Fibroblast of mammary gland (primary cell): ENCODE measurements at regions not wholly inside any gene's neighbourhood (a gene's known extent, or its start where the extent isn't known, plus 50 kb on each side); places are given as distances from the start of the nearest gene placed in this dataset.

ENCODE experiments used
- DNase-seq: peaks from one replicate; pipeline ENCODE4 v3.0.0-alpha.2; 2010; ENCODE audit warnings: low read depth
- H3K4me3 ChIP-seq: 2 replicates; pipeline ENCODE4 v1.5.1; 2011; ENCODE audit warnings: low read depth, mild to moderate bottlenecking, low read length, moderate library complexity; ENCODE audit not compliant: control insufficient read depth
- TF ChIP-seq, protein P1 (sequence below): conservative IDR thresholded peaks from 2 replicates; pipeline ENCODE4 v1.5.1; 2011; ENCODE audit warnings: low read depth, low read length, inconsistent platforms; ENCODE audit not compliant: control insufficient read depth, insufficient read depth

DNA sequence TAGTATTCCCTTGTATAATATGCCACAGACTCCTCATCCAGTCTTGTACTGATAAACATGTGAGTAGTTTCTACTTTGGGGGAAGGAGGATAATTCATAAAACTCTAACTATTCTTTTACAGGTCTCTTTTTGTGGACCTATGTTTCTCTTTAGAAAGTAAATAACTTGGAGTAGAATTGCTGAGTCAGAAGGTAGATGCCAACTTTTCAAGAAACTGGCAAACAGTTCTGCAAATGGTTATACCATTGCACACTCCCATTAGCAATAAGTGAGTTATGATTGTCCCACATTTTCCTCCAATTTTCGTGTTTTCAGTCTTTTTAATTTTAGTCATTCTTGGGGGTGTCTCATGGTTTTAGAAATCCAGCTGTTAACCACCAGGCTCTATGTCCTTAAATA, 477.2 kb upstream of the LRRTM4 start:
- TF ChIP-seq, protein P1, sequence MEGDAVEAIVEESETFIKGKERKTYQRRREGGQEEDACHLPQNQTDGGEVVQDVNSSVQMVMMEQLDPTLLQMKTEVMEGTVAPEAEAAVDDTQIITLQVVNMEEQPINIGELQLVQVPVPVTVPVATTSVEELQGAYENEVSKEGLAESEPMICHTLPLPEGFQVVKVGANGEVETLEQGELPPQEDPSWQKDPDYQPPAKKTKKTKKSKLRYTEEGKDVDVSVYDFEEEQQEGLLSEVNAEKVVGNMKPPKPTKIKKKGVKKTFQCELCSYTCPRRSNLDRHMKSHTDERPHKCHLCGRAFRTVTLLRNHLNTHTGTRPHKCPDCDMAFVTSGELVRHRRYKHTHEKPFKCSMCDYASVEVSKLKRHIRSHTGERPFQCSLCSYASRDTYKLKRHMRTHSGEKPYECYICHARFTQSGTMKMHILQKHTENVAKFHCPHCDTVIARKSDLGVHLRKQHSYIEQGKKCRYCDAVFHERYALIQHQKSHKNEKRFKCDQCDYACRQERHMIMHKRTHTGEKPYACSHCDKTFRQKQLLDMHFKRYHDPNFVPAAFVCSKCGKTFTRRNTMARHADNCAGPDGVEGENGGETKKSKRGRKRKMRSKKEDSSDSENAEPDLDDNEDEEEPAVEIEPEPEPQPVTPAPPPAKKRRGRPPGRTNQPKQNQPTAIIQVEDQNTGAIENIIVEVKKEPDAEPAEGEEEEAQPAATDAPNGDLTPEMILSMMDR, result no peak
- no peak for DNase-seq
- no peak overlapping the region for H3K4me3 ChIP-seq

- no peak overlapping the region for H3K4me3 ChIP-seq
- DNase-seq, result no peak
- TF ChIP-seq, protein P1, result no peak
Measured at GRCh38 chr2:78009289-78009688, 487.1 kb upstream of the LRRTM4 start.

DNA sequence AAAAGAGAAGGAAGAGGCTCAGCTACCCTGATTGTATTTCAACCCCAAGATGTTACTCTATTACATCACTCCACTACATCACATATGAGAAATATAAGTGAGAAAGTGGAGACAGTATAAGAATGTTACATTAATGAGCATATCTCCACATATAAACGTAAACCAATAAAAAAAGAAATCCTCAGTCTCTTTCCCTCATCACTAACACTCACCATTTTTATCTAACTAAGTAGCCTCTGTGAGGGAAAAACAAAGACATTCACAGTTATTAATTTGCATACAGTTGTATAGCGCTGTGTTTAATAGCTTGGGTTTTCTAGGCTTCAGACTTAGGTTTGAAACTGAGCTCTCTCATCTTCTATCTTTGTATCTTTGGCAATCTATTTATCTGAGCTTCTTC, 489.1 kb upstream of the LRRTM4 start:
- DNase-seq, result no peak
- H3K4me3 ChIP-seq, result no peak overlapping the region
- TF ChIP-seq, protein P1, result no peak

GRCh38 chr2:78020491-78020890, 498.3 kb upstream of the LRRTM4 start:
- no peak overlapping the region for H3K4me3 ChIP-seq
- DNase-seq, result no peak
- TF ChIP-seq, protein P1, result no peak

DNA sequence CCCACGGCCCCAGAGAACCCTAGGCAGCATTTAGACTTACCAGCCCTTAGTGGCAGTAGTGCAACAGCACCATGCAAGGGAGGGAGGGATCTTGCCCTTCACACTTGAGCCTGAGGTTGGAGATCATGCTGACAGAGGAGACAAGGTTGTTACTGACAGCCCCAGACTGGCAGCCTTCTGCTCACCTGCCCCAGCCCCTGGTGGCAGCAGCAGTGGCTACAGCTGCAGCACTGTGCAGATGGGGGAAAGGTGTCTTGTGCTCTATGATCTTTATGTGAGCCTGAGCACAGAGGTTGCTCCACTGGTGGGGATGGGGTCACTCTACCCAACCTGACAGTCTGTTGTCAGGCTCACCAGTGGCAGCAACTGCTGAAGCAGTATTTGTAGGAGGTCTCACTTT, 501.2 kb upstream of the LRRTM4 start:
- no peak for DNase-seq
- H3K4me3 ChIP-seq, result no peak overlapping the region
- TF ChIP-seq, protein P1, result no peak

- DNase-seq, result no peak
- TF ChIP-seq, protein P1, result no peak
- no peak overlapping the region for H3K4me3 ChIP-seq
Measured at GRCh38 chr2:78024996-78025395, 502.8 kb upstream of the LRRTM4 start.

GRCh38 chr2:78029392-78029995, 507.3 kb upstream of the LRRTM4 start:
- H3K4me3 ChIP-seq, result no peak overlapping the region
- TF ChIP-seq, protein P1, result no peak
- DNase-seq, result no peak
